ENCODE measurements at regions not wholly inside any gene's neighbourhood (a gene's known extent, or its start where the extent isn't known, plus 50 kb on each side); places are given as distances from the start of the nearest gene placed in this dataset.

GRCh38 chr16:65725156-65725845, 603.4 kb upstream of the CDH11 start:
- DNase-seq (ENCODE audit: extremely low spot score): no peak
- TF ChIP-seq ZNF384 (IDR thresholded peaks at IDR 0.05) (no peak), SUZ12 (IDR thresholded peaks at IDR 0.05) (no peak)
- ChIA-PET CTCF (interaction anchor here (0.6 kb wide), 1 partner anchor 412 kb away, joined by 4 read pairs; no protein-coding TSS in a partner anchor), POLR2A (no interaction called here)

GRCh38 chr16:65722429-65722828, 600.6 kb upstream of the CDH11 start:
- DNase-seq (ENCODE audit: extremely low spot score): no peak

GRCh38 chr16:65717846-65718245, 596.0 kb upstream of the CDH11 start:
- TF ChIP-seq BHLHE40 (IDR thresholded peaks at IDR 0.05; ENCODE audit: borderline replicate concordance): no peak
- ChIA-PET POLR2A (no interaction called here), CTCF (no interaction called here)
- no peak for DNase-seq (ENCODE audit: extremely low spot score)

More at GRCh38 chr16:65722429-65722828, 600.6 kb upstream of the CDH11 start:
- ChIA-PET CTCF (no interaction called here), POLR2A (no interaction called here)
- TF ChIP-seq ARNT (IDR thresholded peaks at IDR 0.05) (no peak), SP1 (IDR thresholded peaks at IDR 0.05) (no peak)

GRCh38 chr16:65716737-65717700, 595.2 kb upstream of the CDH11 start:
- CTCF ChIA-PET: no interaction called here
- TF ChIP-seq FOXM1 (IDR thresholded peaks at IDR 0.05; ENCODE audit: borderline replicate concordance) (no peak), SP1 (IDR thresholded peaks at IDR 0.05) (no peak), ARNT (IDR thresholded peaks at IDR 0.05) (no peak)
- TF ChIP-seq, protein P1, sequence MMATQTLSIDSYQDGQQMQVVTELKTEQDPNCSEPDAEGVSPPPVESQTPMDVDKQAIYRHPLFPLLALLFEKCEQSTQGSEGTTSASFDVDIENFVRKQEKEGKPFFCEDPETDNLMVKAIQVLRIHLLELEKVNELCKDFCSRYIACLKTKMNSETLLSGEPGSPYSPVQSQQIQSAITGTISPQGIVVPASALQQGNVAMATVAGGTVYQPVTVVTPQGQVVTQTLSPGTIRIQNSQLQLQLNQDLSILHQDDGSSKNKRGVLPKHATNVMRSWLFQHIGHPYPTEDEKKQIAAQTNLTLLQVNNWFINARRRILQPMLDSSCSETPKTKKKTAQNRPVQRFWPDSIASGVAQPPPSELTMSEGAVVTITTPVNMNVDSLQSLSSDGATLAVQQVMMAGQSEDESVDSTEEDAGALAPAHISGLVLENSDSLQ (IDR thresholded peaks at IDR 0.05): no peak
- no peak for DNase-seq (ENCODE audit: extremely low spot score)
- POLR2A ChIA-PET: no interaction called here

DNA sequence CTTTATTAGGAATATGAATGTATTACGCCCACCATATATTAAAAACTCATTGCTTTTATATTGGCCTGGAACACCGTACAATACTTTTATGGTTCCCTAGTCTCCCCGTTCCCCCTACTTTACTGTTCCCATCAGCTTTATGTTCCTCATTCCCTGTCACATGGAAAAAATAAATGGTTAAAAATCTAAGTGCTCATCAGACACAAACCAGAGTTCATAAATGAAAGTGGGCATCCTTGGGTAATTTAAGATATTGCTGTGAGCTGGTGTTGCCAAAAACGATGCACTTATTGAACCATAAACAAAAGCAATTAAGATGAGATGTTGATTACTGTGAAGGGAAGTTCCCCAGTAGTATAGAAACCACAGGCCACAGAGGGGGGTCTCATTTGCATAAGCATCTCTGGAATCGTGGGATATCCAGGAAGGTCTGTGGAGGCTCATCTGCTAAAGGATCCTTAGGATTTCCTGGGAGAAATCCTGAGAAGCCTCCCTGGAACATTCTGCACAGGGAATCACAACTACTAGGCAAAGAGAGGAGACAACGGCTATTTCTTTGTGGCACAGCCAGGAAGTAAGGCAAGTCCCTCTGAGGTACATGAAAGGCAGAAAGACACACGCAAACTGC, 591.4 kb upstream of the CDH11 start:
- POLR2A ChIA-PET: no interaction called here

GRCh38 chr16:65710107-65710506, 588.2 kb upstream of the CDH11 start:
- DNase-seq (ENCODE audit: extremely low spot score): no peak
- TF ChIP-seq FOXM1 (IDR thresholded peaks at IDR 0.05; ENCODE audit: borderline replicate concordance) (no peak), ARNT (IDR thresholded peaks at IDR 0.05) (no peak), HDGF (IDR thresholded peaks at IDR 0.05; ENCODE audit: borderline replicate concordance) (no peak), SP1 (IDR thresholded peaks at IDR 0.05) (no peak), ELF4 (IDR thresholded peaks at IDR 0.05) (no peak)
- ChIA-PET CTCF (interaction anchor here (0.6 kb wide), 1 partner anchor 37 kb away, joined by 4 read pairs; no protein-coding TSS in a partner anchor), POLR2A (no interaction called here)

More for the DNA sequence above, 591.4 kb upstream of the CDH11 start:
- CTCF ChIA-PET: no interaction called here
- no peak for TF ChIP-seq NFRKB (IDR thresholded peaks at IDR 0.05)
- no peak for TF ChIP-seq ZNF384 (IDR thresholded peaks at IDR 0.05)
- no peak for TF ChIP-seq L3MBTL2 (conservative IDR thresholded peaks at IDR 0.05)
- no peak for TF ChIP-seq ELF4 (IDR thresholded peaks at IDR 0.05)
- TF ChIP-seq LEF1 (IDR thresholded peaks at IDR 0.05; ENCODE audit: borderline replicate concordance): no peak
- no peak for DNase-seq (ENCODE audit: extremely low spot score)

- ChIA-PET POLR2A (no interaction called here), CTCF (no interaction called here)
- no peak for DNase-seq (ENCODE audit: extremely low spot score)
These were observed 583.0 kb upstream of the CDH11 start for GRCh38 chr16:65704866-65705265.

More at GRCh38 chr16:65704866-65705265, 583.0 kb upstream of the CDH11 start:
- TF ChIP-seq SP1 (IDR thresholded peaks at IDR 0.05): no peak
- no peak for TF ChIP-seq ARNT (IDR thresholded peaks at IDR 0.05)
- TF ChIP-seq FOXA1 (IDR thresholded peaks at IDR 0.05): no peak
- TF ChIP-seq L3MBTL2 (conservative IDR thresholded peaks at IDR 0.05): no peak
- TF ChIP-seq BHLHE40 (IDR thresholded peaks at IDR 0.05; ENCODE audit: borderline replicate concordance): no peak
- no peak for TF ChIP-seq FOXK2 (IDR thresholded peaks at IDR 0.05)
- no peak for TF ChIP-seq FOXM1 (IDR thresholded peaks at IDR 0.05; ENCODE audit: borderline replicate concordance)
- TF ChIP-seq NFRKB (IDR thresholded peaks at IDR 0.05): no peak
- no peak for TF ChIP-seq LEF1 (IDR thresholded peaks at IDR 0.05; ENCODE audit: borderline replicate concordance)
- no peak for TF ChIP-seq CTBP1 (IDR thresholded peaks at IDR 0.05; ENCODE audit: borderline replicate concordance)
- no peak for TF ChIP-seq HDGF (IDR thresholded peaks at IDR 0.05; ENCODE audit: borderline replicate concordance)
- TF ChIP-seq TARDBP (IDR thresholded peaks at IDR 0.05): no peak
- TF ChIP-seq, protein P1 (IDR thresholded peaks at IDR 0.05): no peak
- no peak for TF ChIP-seq ELF4 (IDR thresholded peaks at IDR 0.05)
- no peak for TF ChIP-seq ZNF384 (IDR thresholded peaks at IDR 0.05)

All from HEK293T (cell line).